Muscle layer of duodenum (tissue), 2 donors: ENCODE measurements at regions not wholly inside any gene's neighbourhood (a gene's known extent, or its start where the extent isn't known, plus 50 kb on each side); places are given as distances from the start of the nearest gene placed in this dataset.
"Not testable (repeated sequence)": the region's sequence is repeated elsewhere in the genome, so short reads cannot be mapped to it uniquely, and the experiment has no call there.

Experiments used
- H3K27ac ChIP-seq: one replicate; pipeline ENCODE4 v1.7.0; 2013; ENCODE audit warnings: mild to moderate bottlenecking, low read length
- H3K27me3 ChIP-seq: one replicate; pipeline ENCODE4 v1.7.0; 2013; ENCODE audit warnings: low read depth, mild to moderate bottlenecking, control low read depth, low read length
- H3K36me3 ChIP-seq, 2 donors: one replicate each; pipeline ENCODE4 v1.7.0; 2013; ENCODE audit warnings: low read length in 2 of 2, control low read depth in 1 of 2, mild to moderate bottlenecking in 1 of 2; ENCODE audit not compliant: insufficient read depth in 2 of 2, control insufficient read depth in 1 of 2
- H3K4me1 ChIP-seq, 2 donors: one replicate each; pipeline ENCODE4 v1.7.0; 2013; ENCODE audit warnings: low read length in 2 of 2, mild to moderate bottlenecking in 2 of 2, control low read depth in 1 of 2, moderate library complexity in 1 of 2; ENCODE audit not compliant: insufficient read depth in 2 of 2, control insufficient read depth in 1 of 2
- H3K4me3 ChIP-seq, 2 donors: one replicate each; pipeline ENCODE4 v1.7.0; 2013; ENCODE audit warnings: low read length in 2 of 2, low read depth in 1 of 2, mild to moderate bottlenecking in 1 of 2
- H3K9me3 ChIP-seq, 2 donors: one replicate each; pipeline ENCODE4 v1.7.0; 2013; ENCODE audit warnings: low read length in 2 of 2, control low read depth in 1 of 2, mild to moderate bottlenecking in 1 of 2; ENCODE audit not compliant: control insufficient read depth in 1 of 2
- donor health status: healthy.

GRCh38 chr13:59398127-59398526 is 765.6 kb downstream of the DIAPH3 start:
- Histone ChIP-seq H3K36me3 (no peaks in the 10 kb centered on the region), H3K27ac (no peak overlapping the region), H3K27me3 (no peaks in the 10 kb centered on the region), H3K9me3 (no peaks in the 10 kb centered on the region), H3K4me1 (peaks cover 0 to 6% of the 10 kb centered on the region in 2 donors), H3K4me3 (no peak overlapping the region)

- Histone ChIP-seq H3K27me3 (no peaks in the 10 kb centered on the region), H3K36me3 (no peaks in the 10 kb centered on the region), H3K9me3 (no peaks in the 10 kb centered on the region), H3K27ac (no peak overlapping the region), H3K4me1 (peaks cover 0 to 6% of the 10 kb centered on the region in 2 donors), H3K4me3 (no peak overlapping the region)
Observed at GRCh38 chr13:59398661-59399060, 765.1 kb downstream of the DIAPH3 start.

GRCh38 chr13:59399513-59399912 is 764.2 kb downstream of the DIAPH3 start:
- H3K4me1 ChIP-seq: peaks cover 0 to 6% of the 10 kb centered on the region in 2 donors
- no peak overlapping the region for H3K27ac ChIP-seq
- H3K4me3 ChIP-seq: no peak overlapping the region
- no peaks in the 10 kb centered on the region for H3K9me3 ChIP-seq
- no peaks in the 10 kb centered on the region for H3K36me3 ChIP-seq
- no peaks in the 10 kb centered on the region for H3K27me3 ChIP-seq

GRCh38 chr13:59404331-59404730 is 759.4 kb downstream of the DIAPH3 start:
- Histone ChIP-seq H3K36me3 (no peaks in the 10 kb centered on the region), H3K4me3 (no peak overlapping the region), H3K9me3 (peaks cover 0 to 4% of the 10 kb centered on the region in 2 donors), H3K27me3 (no peaks in the 10 kb centered on the region), H3K4me1 (peaks cover 0 to 7% of the 10 kb centered on the region in 2 donors), H3K27ac (no peak overlapping the region)

GRCh38 chr13:59407251-59407650 is 756.5 kb downstream of the DIAPH3 start:
- H3K4me1 ChIP-seq: peaks cover 0 to 11% of the 10 kb centered on the region in 2 donors
- not testable (repeated sequence) for H3K27me3 ChIP-seq, H3K36me3 ChIP-seq, H3K4me3 ChIP-seq, H3K27ac ChIP-seq, H3K9me3 ChIP-seq

GRCh38 chr13:59408738-59409137 is 755.0 kb downstream of the DIAPH3 start:
- Histone ChIP-seq H3K36me3 (no peaks in the 10 kb centered on the region), H3K27ac (no peak overlapping the region), H3K4me1 (peaks cover 0 to 11% of the 10 kb centered on the region in 2 donors), H3K27me3 (no peaks in the 10 kb centered on the region), H3K9me3 (peaks cover 0 to 4% of the 10 kb centered on the region in 2 donors), H3K4me3 (no peak overlapping the region)

GRCh38 chr13:59409211-59409610 is 754.5 kb downstream of the DIAPH3 start:
- H3K27me3 ChIP-seq: no peaks in the 10 kb centered on the region
- peaks cover 0 to 4% of the 10 kb centered on the region in 2 donors for H3K9me3 ChIP-seq
- H3K4me3 ChIP-seq: no peak overlapping the region
- no peaks in the 10 kb centered on the region for H3K36me3 ChIP-seq
- H3K27ac ChIP-seq: no peak overlapping the region
- peaks cover 0 to 11% of the 10 kb centered on the region in 2 donors for H3K4me1 ChIP-seq

GRCh38 chr13:59409634-59410200 is 754.0 kb downstream of the DIAPH3 start:
- Histone ChIP-seq H3K4me3 (no peak overlapping the region), H3K27me3 (no peaks in the 10 kb centered on the region), H3K27ac (no peak overlapping the region), H3K4me1 (peaks cover 0 to 11% of the 10 kb centered on the region in 2 donors), H3K9me3 (peaks cover 0 to 4% of the 10 kb centered on the region in 2 donors), H3K36me3 (no peaks in the 10 kb centered on the region)

- Histone ChIP-seq H3K27ac (no peak overlapping the region), H3K27me3 (no peaks in the 10 kb centered on the region), H3K9me3 (no peaks in the 10 kb centered on the region), H3K4me3 (no peak overlapping the region), H3K4me1 (peaks cover 0 to 11% of the 10 kb centered on the region in 2 donors), H3K36me3 (no peaks in the 10 kb centered on the region)
Observed at GRCh38 chr13:59413126-59413525, 750.6 kb downstream of the DIAPH3 start.

GRCh38 chr13:59414006-59414405 is 749.7 kb downstream of the DIAPH3 start:
- no peak overlapping the region for H3K4me3 ChIP-seq
- no peak overlapping the region for H3K27ac ChIP-seq
- H3K4me1 ChIP-seq: peaks cover 0 to 8% of the 10 kb centered on the region in 2 donors
- no peaks in the 10 kb centered on the region for H3K9me3 ChIP-seq
- no peaks in the 10 kb centered on the region for H3K27me3 ChIP-seq
- H3K36me3 ChIP-seq: no peaks in the 10 kb centered on the region

GRCh38 chr13:59415498-59415897 is 748.2 kb downstream of the DIAPH3 start:
- Histone ChIP-seq H3K4me1 (no peaks in the 10 kb centered on the region), H3K9me3 (no peaks in the 10 kb centered on the region), H3K27ac (no peak overlapping the region), H3K36me3 (no peaks in the 10 kb centered on the region), H3K27me3 (no peaks in the 10 kb centered on the region), H3K4me3 (no peak overlapping the region)

GRCh38 chr13:59416561-59416960 is 747.2 kb downstream of the DIAPH3 start:
- H3K36me3 ChIP-seq: no peaks in the 10 kb centered on the region
- H3K4me1 ChIP-seq: no peaks in the 10 kb centered on the region
- H3K4me3 ChIP-seq: no peak overlapping the region
- no peaks in the 10 kb centered on the region for H3K27me3 ChIP-seq
- no peaks in the 10 kb centered on the region for H3K9me3 ChIP-seq
- H3K27ac ChIP-seq: no peak overlapping the region
